AG04449 (cell line): ENCODE measurements at regions not wholly inside any gene's neighbourhood (a gene's known extent, or its start where the extent isn't known, plus 50 kb on each side); places are given as distances from the start of the nearest gene placed in this dataset.

Experiments used
- CTCF ChIA-PET: fragments of 350-600 bp; formaldehyde crosslinking; extraction: SDS; loops from one replicate; lab custom pipeline; 2021; ENCODE audit warnings: antibody characterized with exemption; lab: Yijun Ruan, JAX
- POLR2A ChIA-PET: fragments of 400-600, 350-600 bp; formaldehyde crosslinking; extraction: SDS; loops from one replicate; lab custom pipeline; 2020; ENCODE audit warnings: antibody characterized with exemption, inconsistent platforms; lab: Yijun Ruan, JAX
- DNase-seq: peaks from one replicate; pipeline ENCODE4 v3.0.0-alpha.2; 2010; ENCODE audit warnings: low read depth, low spot score
- H3K4me3 ChIP-seq: 2 replicates; pipeline ENCODE4 v1.5.1; 2011; ENCODE audit warnings: low read depth, mild to moderate bottlenecking, control low read depth, low read length
- TF ChIP-seq, protein P1 (sequence below): IDR thresholded peaks from one replicate; pipeline ENCODE4 v1.5.1; 2011; ENCODE audit warnings: mild to moderate bottlenecking, moderate library complexity, low read length, control low read depth, inconsistent platforms; ENCODE audit not compliant: insufficient read depth; ENCODE audit errors: missing control alignments

DNA sequence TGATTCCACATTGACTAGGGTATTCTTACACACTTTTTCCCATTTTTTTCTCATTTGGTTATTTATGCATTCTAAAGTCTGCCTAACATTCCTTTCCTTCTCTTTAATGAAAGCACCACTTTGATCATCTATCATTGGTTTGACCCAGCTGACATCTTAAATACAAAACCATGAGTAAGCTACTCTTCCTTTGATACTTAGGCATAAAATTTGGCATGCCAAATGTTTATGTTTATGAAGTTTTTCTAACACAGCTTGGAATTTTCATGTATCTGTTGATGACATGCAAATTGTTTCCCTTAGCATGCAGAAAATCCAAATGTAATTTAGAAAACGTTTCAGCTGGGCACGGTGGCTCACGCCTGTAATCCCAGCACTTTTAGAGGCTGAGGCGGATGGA is 534.9 kb downstream of the QKI start:
- TF ChIP-seq, protein P1, sequence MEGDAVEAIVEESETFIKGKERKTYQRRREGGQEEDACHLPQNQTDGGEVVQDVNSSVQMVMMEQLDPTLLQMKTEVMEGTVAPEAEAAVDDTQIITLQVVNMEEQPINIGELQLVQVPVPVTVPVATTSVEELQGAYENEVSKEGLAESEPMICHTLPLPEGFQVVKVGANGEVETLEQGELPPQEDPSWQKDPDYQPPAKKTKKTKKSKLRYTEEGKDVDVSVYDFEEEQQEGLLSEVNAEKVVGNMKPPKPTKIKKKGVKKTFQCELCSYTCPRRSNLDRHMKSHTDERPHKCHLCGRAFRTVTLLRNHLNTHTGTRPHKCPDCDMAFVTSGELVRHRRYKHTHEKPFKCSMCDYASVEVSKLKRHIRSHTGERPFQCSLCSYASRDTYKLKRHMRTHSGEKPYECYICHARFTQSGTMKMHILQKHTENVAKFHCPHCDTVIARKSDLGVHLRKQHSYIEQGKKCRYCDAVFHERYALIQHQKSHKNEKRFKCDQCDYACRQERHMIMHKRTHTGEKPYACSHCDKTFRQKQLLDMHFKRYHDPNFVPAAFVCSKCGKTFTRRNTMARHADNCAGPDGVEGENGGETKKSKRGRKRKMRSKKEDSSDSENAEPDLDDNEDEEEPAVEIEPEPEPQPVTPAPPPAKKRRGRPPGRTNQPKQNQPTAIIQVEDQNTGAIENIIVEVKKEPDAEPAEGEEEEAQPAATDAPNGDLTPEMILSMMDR: no peak
- ChIA-PET CTCF (no interaction called here), POLR2A (no interaction called here)

DNA sequence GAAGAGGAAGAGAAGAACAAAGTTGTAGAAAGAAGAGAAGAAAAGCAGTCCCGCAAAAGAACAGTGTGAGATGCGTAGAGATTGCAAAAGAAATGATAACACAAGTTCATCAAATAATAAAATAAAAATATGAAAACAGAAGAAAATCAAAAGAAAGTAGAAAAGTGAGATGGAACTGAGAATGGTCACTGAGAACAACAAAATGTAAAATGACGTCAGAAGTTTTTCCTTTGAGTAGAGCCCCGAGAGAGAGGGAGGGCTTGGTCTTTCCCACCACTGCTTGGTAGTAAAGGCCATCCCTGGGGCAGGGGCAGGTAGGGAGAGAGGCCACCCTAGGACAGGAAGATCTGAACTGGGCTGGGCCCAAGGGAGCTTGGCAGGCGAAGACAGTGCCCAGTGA is 533.7 kb downstream of the QKI start:
- ChIA-PET POLR2A (no interaction called here), CTCF (no interaction called here)
- no peak for DNase-seq
- TF ChIP-seq, protein P1: no peak
- H3K4me3 ChIP-seq: no peak overlapping the region

More for the DNA sequence above, 534.9 kb downstream of the QKI start:
- no peak for DNase-seq
- H3K4me3 ChIP-seq: no peak overlapping the region

DNA sequence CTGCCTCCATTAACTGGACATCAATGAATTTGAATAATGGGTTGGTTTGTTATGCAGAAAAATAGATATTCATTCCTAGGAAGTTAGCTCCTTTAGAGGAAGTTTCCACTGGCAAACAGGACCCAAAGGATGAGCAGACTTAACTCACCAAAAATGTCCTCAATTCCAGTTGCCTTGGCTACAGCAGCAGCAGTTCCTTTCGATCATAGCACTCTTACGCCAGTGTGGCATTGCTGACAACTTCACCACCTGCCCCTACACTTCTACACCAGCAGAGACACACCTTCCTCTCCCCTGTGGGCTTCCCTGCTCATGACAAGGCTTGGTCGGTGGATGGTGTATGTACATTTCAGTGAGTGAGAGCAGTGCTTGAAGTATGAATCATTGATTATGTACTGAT is 532.8 kb downstream of the QKI start:
- TF ChIP-seq, protein P1: no peak
- H3K4me3 ChIP-seq: no peak overlapping the region
- ChIA-PET POLR2A (interaction anchor here (0.6 kb wide), 1 partner anchor 76 kb away, joined by 4 read pairs; no protein-coding TSS in a partner anchor), CTCF (no interaction called here)
- no peak for DNase-seq

DNA sequence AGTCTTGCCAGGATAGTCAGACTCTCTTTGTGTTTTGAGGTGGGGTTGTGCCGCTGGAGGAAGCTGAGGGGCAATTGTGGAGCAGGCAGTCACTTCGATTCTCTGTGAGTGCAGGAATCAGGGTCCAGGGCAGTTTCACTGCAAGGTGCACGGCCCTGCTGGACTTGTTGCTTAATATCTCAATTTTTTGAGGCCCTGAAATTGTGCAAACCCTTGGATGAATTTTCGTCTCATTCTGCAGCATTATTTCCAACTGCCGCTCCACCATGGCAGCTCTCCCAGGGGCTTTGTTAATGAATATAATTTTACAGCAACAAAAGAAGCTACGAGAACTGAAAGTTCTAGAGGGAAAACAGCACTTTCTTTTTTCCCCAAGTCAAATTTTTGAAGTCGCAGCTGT is 531.9 kb downstream of the QKI start:
- DNase-seq: no peak
- no peak overlapping the region for H3K4me3 ChIP-seq
- TF ChIP-seq, protein P1: no peak
- CTCF ChIA-PET: interaction anchor here (1.0 kb wide), 1 partner anchor 10 kb away, joined by 4 read pairs; no protein-coding TSS in a partner anchor
- POLR2A ChIA-PET: interaction anchor here (0.8 kb wide), 1 partner anchor 9 kb away, joined by 3 read pairs; no protein-coding TSS in a partner anchor

DNA sequence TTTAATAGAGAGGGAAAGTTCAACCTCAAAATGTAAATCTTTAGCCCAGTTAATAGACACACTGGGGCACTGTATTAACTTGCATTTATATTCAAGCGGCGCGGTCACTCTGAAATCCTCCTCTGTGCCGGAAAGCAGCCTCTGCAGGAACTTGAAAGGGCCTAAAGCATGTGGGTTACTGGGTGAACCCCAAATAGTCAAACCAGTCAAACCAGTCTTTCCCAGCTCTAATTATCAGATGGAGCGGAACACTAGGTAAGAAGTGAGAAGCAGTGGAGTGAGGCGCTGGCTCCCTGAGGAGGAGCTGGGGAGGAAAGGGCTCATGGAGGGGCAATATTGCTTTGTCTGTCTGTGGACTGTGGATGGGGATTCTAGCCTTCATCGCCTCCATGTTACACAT is 531.3 kb downstream of the QKI start:
- TF ChIP-seq, protein P1: no peak
- CTCF ChIA-PET: interaction anchor here (1.6 kb wide), 1 partner anchor 10 kb away, joined by 5 read pairs; no protein-coding TSS in a partner anchor
- H3K4me3 ChIP-seq: no peak overlapping the region
- POLR2A ChIA-PET: no interaction called here
- DNase-seq: no peak

DNA sequence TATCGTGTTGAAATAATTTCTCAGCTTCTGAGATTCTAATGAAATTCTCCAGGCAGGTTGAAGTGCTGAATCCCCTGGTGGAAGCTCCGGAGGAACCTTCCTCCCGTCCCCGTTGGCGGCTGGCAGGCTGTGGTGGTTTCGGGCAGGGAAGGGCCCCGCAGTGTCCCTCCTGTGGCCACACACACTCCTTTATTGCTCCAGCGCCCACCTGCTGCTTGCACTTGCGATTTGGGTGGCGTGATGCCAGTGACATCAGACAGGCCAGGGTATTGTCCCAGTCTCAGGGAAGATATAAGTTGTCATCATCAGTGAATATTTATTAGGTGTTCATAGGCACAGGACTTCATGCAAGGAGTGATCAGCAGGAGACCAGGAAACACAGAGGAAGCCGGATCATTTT is 530.4 kb downstream of the QKI start:
- POLR2A ChIA-PET: no interaction called here
- TF ChIP-seq, protein P1: no peak
- no peak for DNase-seq
- H3K4me3 ChIP-seq: no peak overlapping the region
- CTCF ChIA-PET: interaction anchor here (1.6 kb wide), 1 partner anchor 11 kb away, joined by 5 read pairs; no protein-coding TSS in a partner anchor
